ENCODE measurements at regions not wholly inside any gene's neighbourhood (a gene's known extent, or its start where the extent isn't known, plus 50 kb on each side); places are given as distances from the start of the nearest gene placed in this dataset.

DNA sequence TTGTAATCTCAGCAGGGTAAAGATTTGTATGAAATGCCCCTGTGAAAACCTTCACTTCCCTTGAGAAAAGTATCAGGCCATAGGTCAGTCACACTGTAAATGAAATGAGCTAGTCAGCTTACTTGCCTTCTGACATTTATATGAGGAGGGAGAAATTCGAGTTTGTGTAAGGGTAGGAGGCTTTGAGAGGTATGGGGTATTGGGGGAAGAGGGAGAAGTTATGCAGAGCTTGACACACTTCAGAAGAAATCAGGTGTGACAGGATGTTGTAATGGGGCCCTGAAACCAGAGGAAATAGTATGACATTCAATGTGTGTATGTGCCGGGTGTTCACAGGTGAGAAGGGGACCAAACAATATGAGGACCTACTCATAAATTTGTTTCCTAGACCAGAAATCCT is 64.2 kb upstream of the CCN6 start:
- no peaks in the 10 kb centered on the region for H3K36me3 ChIP-seq
- no peak overlapping the region for H3K4me3 ChIP-seq
- H3K9me3 ChIP-seq: no peaks in the 10 kb centered on the region
- intact Hi-C loops (cut with DNase I; ENCODE audit: low total_unique reads): loop anchor here (10.0 kb wide), 1 partner anchor 115 kb away; the partner anchor contains the start of gene FYN
- peak overlapping the region in 1 of 5 donors; percentile 28 for H3K27ac ChIP-seq
- 56 to 73% (median 65%) methylated on average over 2 of the region's 2 CpGs for WGBS, 5 donors
- DNase-seq: peak in 1 of 2 donors; percentile 49
- TF ChIP-seq CTCF (IDR thresholded peaks at IDR 0.05) (no peak), POLR2A (IDR thresholded peaks at IDR 0.05) (no peak), POLR2AphosphoS5 (IDR thresholded peaks at IDR 0.05) (no peak), EP300 (IDR thresholded peaks at IDR 0.05) (no peak)
- H3K27me3 ChIP-seq: no peaks in the 10 kb centered on the region
- H3K4me1 ChIP-seq: peaks cover 0 to 6% (median 0%) of the 10 kb centered on the region in 4 donors

- DNase-seq: no peak
- Histone ChIP-seq H3K9me3 (no peaks in the 10 kb centered on the region), H3K36me3 (no peaks in the 10 kb centered on the region), H3K27ac (no peak overlapping the region), H3K4me3 (no peak overlapping the region), H3K4me1 (peaks cover 0 to 3% (median 0%) of the 10 kb centered on the region in 4 donors), H3K27me3 (no peaks in the 10 kb centered on the region)
- TF ChIP-seq POLR2A (IDR thresholded peaks at IDR 0.05) (no peak), CTCF (IDR thresholded peaks at IDR 0.05) (no peak), EP300 (IDR thresholded peaks at IDR 0.05) (no peak), POLR2AphosphoS5 (IDR thresholded peaks at IDR 0.05) (no peak)
- WGBS, 5 donors: 76 to 85% (median 83%) methylated on average over 2 of the region's 2 CpGs
- intact Hi-C loops (cut with DNase I; ENCODE audit: low total_unique reads): loop anchor here (10.0 kb wide), 1 partner anchor 115 kb away; the partner anchor contains the start of gene FYN
Measured at GRCh38 chr6:111990214-111990613, 63.7 kb upstream of the CCN6 start.

GRCh38 chr6:111992851-111993250 is 61.1 kb upstream of the CCN6 start:
- intact Hi-C loops (cut with DNase I; ENCODE audit: low total_unique reads): loop anchor here (10.0 kb wide), 1 partner anchor 118 kb away; the partner anchor contains the start of gene FYN
- Histone ChIP-seq H3K27ac (no peak overlapping the region), H3K9me3 (no peaks in the 10 kb centered on the region), H3K4me1 (peaks cover 0 to 11% (median 8%) of the 10 kb centered on the region in 4 donors), H3K36me3 (no peaks in the 10 kb centered on the region), H3K4me3 (no peak overlapping the region), H3K27me3 (no peaks in the 10 kb centered on the region)
- DNase-seq: no peak
- no peak for TF ChIP-seq EP300 (IDR thresholded peaks at IDR 0.05)
- 74 to 89% (median 81%) methylated on average over 4 of the region's 4 CpGs for WGBS, 5 donors

DNA sequence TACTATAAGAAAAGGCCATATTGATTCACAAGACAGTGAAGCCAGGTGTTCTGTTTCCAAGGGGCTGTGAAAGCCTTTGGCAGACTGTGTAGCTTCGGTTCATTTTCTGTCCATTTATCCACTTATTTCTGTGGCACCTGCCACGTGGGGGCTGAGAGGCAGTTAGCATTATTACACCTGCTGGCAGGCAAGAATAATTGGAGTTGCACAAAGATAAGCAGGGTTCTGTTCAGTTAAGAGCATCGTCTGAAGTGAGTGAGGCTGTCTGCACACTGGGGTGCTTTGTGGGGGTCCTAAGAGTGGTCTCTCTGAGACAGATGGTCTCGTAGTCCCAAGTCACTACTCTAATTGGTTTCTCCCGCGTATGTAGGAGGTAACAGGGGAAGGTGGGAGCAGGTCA is 60.6 kb upstream of the CCN6 start:
- 55 to 70% (median 65%) methylated on average over 6 of the region's 6 CpGs for WGBS, 5 donors
- H3K4me3 ChIP-seq: no peak overlapping the region
- H3K27ac ChIP-seq: no peak overlapping the region
- TF ChIP-seq EP300 (IDR thresholded peaks at IDR 0.05) (no peak), POLR2AphosphoS5 (IDR thresholded peaks at IDR 0.05) (no peak), POLR2A (IDR thresholded peaks at IDR 0.05) (no peak), CTCF (IDR thresholded peaks at IDR 0.05) (no peak)
- no peaks in the 10 kb centered on the region for H3K27me3 ChIP-seq
- H3K4me1 ChIP-seq: peaks cover 0 to 11% (median 8%) of the 10 kb centered on the region in 4 donors
- intact Hi-C loops (cut with DNase I; ENCODE audit: low total_unique reads): loop anchor here (10.0 kb wide), 1 partner anchor 119 kb away; the partner anchor contains the start of gene FYN
- DNase-seq: no peak
- no peaks in the 10 kb centered on the region for H3K36me3 ChIP-seq
- H3K9me3 ChIP-seq: no peaks in the 10 kb centered on the region

- WGBS, 5 donors: 81 to 93% (median 90%) methylated on average over 6 of the region's 6 CpGs
- Histone ChIP-seq H3K27me3 (no peaks in the 10 kb centered on the region), H3K27ac (no peak overlapping the region), H3K36me3 (no peaks in the 10 kb centered on the region), H3K4me1 (peaks cover 0 to 11% (median 8%) of the 10 kb centered on the region in 4 donors), H3K4me3 (no peak overlapping the region), H3K9me3 (no peaks in the 10 kb centered on the region)
- intact Hi-C loops (cut with DNase I; ENCODE audit: low total_unique reads): loop anchor here (5.0 to 10.0 kb wide), 2 partner anchors 120 to 282 kb away; partner anchors contain the start of gene FYN
- TF ChIP-seq CTCF (IDR thresholded peaks at IDR 0.05) (no peak), EP300 (IDR thresholded peaks at IDR 0.05) (no peak), POLR2A (IDR thresholded peaks at IDR 0.05) (no peak), POLR2AphosphoS5 (IDR thresholded peaks at IDR 0.05) (no peak)
- DNase-seq: no peak
Measured at GRCh38 chr6:111994791-111995190, 59.1 kb upstream of the CCN6 start.

Measured in stomach (tissue), 8 donors.